ENCODE measurements at regions not wholly inside any gene's neighbourhood (a gene's known extent, or its start where the extent isn't known, plus 50 kb on each side); places are given as distances from the start of the nearest gene placed in this dataset.

GRCh38 chr1:75984781-75985180 lies 52.6 kb upstream of the ASB17 start:
- no peak for DNase-seq (ENCODE audit: low read depth)

- peak; percentile 65 for DNase-seq (ENCODE audit: low read depth)
These were observed 53.6 kb upstream of the ASB17 start for GRCh38 chr1:75985827-75986226.

- DNase-seq (ENCODE audit: low read depth) = no peak
These were observed 54.3 kb upstream of the ASB17 start for GRCh38 chr1:75986478-75986877.

- no peak for DNase-seq (ENCODE audit: low read depth)
These were observed 56.9 kb upstream of the ASB17 start for GRCh38 chr1:75989121-75989520.

GRCh38 chr1:75990686-75991085 lies 58.5 kb upstream of the ASB17 start:
- DNase-seq (ENCODE audit: low read depth) = no peak

- DNase-seq (ENCODE audit: low read depth) = peak; percentile 73
These were observed 59.4 kb upstream of the ASB17 start for GRCh38 chr1:75991497-75992114.

GRCh38 chr1:75992312-75992711 lies 60.1 kb upstream of the ASB17 start:
- peak; percentile 50 for DNase-seq (ENCODE audit: low read depth)

GRCh38 chr1:75993661-75994060 lies 61.5 kb upstream of the ASB17 start:
- DNase-seq (ENCODE audit: low read depth) = no peak

- DNase-seq (ENCODE audit: low read depth) = peak; percentile 89
These were observed 64.0 kb upstream of the ASB17 start for GRCh38 chr1:75996196-75996595.

GRCh38 chr1:75999034-75999433 lies 66.8 kb upstream of the ASB17 start:
- DNase-seq (ENCODE audit: low read depth) = peak; percentile 23

GRCh38 chr1:76003946-76004345 lies 70.6 kb upstream of the ST6GALNAC3 start:
- DNase-seq (ENCODE audit: low read depth) = no peak

- no peak for DNase-seq (ENCODE audit: low read depth)
These were observed 68.8 kb upstream of the ST6GALNAC3 start for GRCh38 chr1:76005765-76006164.

GRCh38 chr1:76006234-76006633 lies 68.3 kb upstream of the ST6GALNAC3 start:
- no peak for DNase-seq (ENCODE audit: low read depth)

- DNase-seq (ENCODE audit: low read depth) = no peak
These were observed 63.7 kb upstream of the ST6GALNAC3 start for GRCh38 chr1:76010802-76011201.

GRCh38 chr1:76012341-76013205 lies 62.0 kb upstream of the ST6GALNAC3 start:
- DNase-seq (ENCODE audit: low read depth) = peak; percentile 66

GRCh38 chr1:76013206-76013581 lies 61.4 kb upstream of the ST6GALNAC3 start:
- DNase-seq (ENCODE audit: low read depth) = peak; percentile 16

- no peak for DNase-seq (ENCODE audit: low read depth)
These were observed 59.0 kb upstream of the ST6GALNAC3 start for GRCh38 chr1:76015478-76016103.

- no peak for DNase-seq (ENCODE audit: low read depth)
These were observed 56.5 kb upstream of the ST6GALNAC3 start for GRCh38 chr1:76018045-76018444.

GRCh38 chr1:76021846-76022245 lies 52.7 kb upstream of the ST6GALNAC3 start:
- DNase-seq (ENCODE audit: low read depth) = no peak

- DNase-seq (ENCODE audit: low read depth) = peak; percentile 57
These were observed 50.7 kb upstream of the ST6GALNAC3 start for GRCh38 chr1:76023669-76024435.
